Keratinocyte (primary cell): ENCODE measurements at regions not wholly inside any gene's neighbourhood (a gene's known extent, or its start where the extent isn't known, plus 50 kb on each side); places are given as distances from the start of the nearest gene placed in this dataset.

Experiments
- DNase-seq: peaks from one replicate; pipeline ENCODE4 v3.0.0-alpha.2; 2011; ENCODE audit warnings: low read depth, missing footprints, low spot score
- FAIRE-seq: peaks from 2 replicates; lab custom pipeline; 2011; peaks lifted over from hg19 to GRCh38; lab: Jason Lieb, UNC
- H2AFZ ChIP-seq: 2 replicates; pipeline ENCODE4 v1.6.0; 2012; ENCODE audit warnings: low read length, control low read depth, inconsistent platforms; ENCODE audit not compliant: control insufficient read depth
- H3K27ac ChIP-seq: 2 replicates; pipeline ENCODE4 v1.5.1; 2011; ENCODE audit warnings: low read length; ENCODE audit not compliant: control insufficient read depth, insufficient read depth
- H3K27me3 ChIP-seq: 3 replicates; pipeline ENCODE4 v1.6.0; 2011; ENCODE audit warnings: low read length; ENCODE audit not compliant: control insufficient read depth, insufficient read depth; ENCODE audit errors: extremely low read depth
- H3K36me3 ChIP-seq, 2 experiments: 2 replicates in 1 of 2; 3 replicates in 1 of 2; pipeline ENCODE4 v1.5.1; 2011; ENCODE audit warnings: low read length in 2 of 2, mild to moderate bottlenecking in 1 of 2; ENCODE audit not compliant: control insufficient read depth in 2 of 2, insufficient read depth in 2 of 2; ENCODE audit errors: extremely low read depth in 1 of 2
- H3K4me1 ChIP-seq: 3 replicates; pipeline ENCODE4 v1.5.1; 2011; ENCODE audit warnings: low read length; ENCODE audit not compliant: control insufficient read depth, insufficient read depth; ENCODE audit errors: extremely low read depth
- H3K4me2 ChIP-seq: 3 replicates; pipeline ENCODE4 v1.6.0; 2011; ENCODE audit warnings: low read depth, low read length; ENCODE audit not compliant: control insufficient read depth, insufficient read depth; ENCODE audit errors: extremely low read depth
- H3K4me3 ChIP-seq, 3 experiments: fragments of 200-600 bp in 1 of 3; sonication (generic) in 1 of 3; 2 replicates in 2 of 3; 3 replicates in 1 of 3; pipeline ENCODE4 v1.5.1; 2011 to 2016; ENCODE audit warnings: low read length in 3 of 3, mild to moderate bottlenecking in 3 of 3, control low read depth in 2 of 3, inconsistent platforms in 1 of 3, low read depth in 1 of 3, mixed read lengths in 1 of 3, mixed run types in 1 of 3, moderate library complexity in 1 of 3; ENCODE audit not compliant: control insufficient read depth in 2 of 3, insufficient read depth in 2 of 3; ENCODE audit errors: extremely low read depth in 1 of 3
- H3K79me2 ChIP-seq: 2 replicates; pipeline ENCODE4 v1.6.0; 2012; ENCODE audit warnings: low read length; ENCODE audit not compliant: control insufficient read depth, insufficient read depth
- H3K9ac ChIP-seq: 3 replicates; pipeline ENCODE4 v1.6.0; 2011; ENCODE audit warnings: low read length; ENCODE audit not compliant: control insufficient read depth, insufficient read depth; ENCODE audit errors: extremely low read depth
- H3K9me1 ChIP-seq: 3 replicates; pipeline ENCODE4 v1.6.0; 2011; ENCODE audit warnings: low read length; ENCODE audit not compliant: control insufficient read depth, insufficient read depth; ENCODE audit errors: extremely low read depth
- H3K9me3 ChIP-seq: 2 replicates; pipeline ENCODE4 v1.5.1; 2012; ENCODE audit warnings: low read depth, low read length; ENCODE audit not compliant: control insufficient read depth
- H4K20me1 ChIP-seq: 3 replicates; pipeline ENCODE4 v1.6.0; 2011; ENCODE audit warnings: low read length; ENCODE audit not compliant: control insufficient read depth, insufficient read depth; ENCODE audit errors: extremely low read depth
- EZH2 ChIP-seq: IDR thresholded peaks from one replicate; pipeline ENCODE4 v1.6.1; 2012; ENCODE audit warnings: inconsistent platforms, mild to moderate bottlenecking, low read length, moderate library complexity
- dilution Hi-C: fragments of 300-500 bp; cut with MboI; formaldehyde crosslinking; loops from one replicate; pipeline ENCODE4 v1.7.0; 2020; ENCODE audit warnings: low sequenced_read_pairs; ENCODE audit not compliant: extremely low pct_ligation_motif_present
- TF ChIP-seq, protein P1 (sequence below), 3 experiments: IDR thresholded peaks in 1 of 3; conservative IDR thresholded peaks in 1 of 3; optimal IDR thresholded peaks in 1 of 3; 2 replicates in 2 of 3; 3 replicates in 1 of 3; pipeline versions ENCODE3 to v1.5.1; 2011; ENCODE audit warnings: low read length in 3 of 3, mild to moderate bottlenecking in 3 of 3, moderate library complexity in 2 of 3, control low read depth in 1 of 3, inconsistent platforms in 1 of 3; ENCODE audit not compliant: insufficient read depth in 2 of 3; ENCODE audit errors: extremely low read depth in 1 of 3

DNA sequence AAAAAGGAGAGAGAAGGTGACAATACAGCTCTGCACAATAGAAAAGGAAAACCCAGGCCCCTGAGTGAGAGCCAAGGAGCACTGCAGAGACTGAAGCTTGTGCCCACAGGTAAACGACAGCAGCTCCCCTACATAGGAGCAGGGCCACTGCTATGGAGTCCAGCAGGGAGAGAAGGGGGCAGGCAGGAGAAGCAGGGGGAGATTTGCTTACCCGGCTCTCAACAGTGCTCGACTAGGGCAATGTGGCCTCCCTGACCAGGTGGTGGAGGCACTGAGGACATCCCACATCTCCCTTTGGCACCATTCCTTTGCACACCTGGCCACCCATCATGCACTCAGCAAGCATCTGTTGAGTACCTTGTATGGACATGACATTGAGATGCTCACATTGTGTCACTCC, 153.0 kb downstream of the EVX1 start:
- dilution Hi-C loops, result no loop called here
- H4K20me1 ChIP-seq, result no peaks in the 10 kb centered on the region
- H3K9me3 ChIP-seq, result no peaks in the 10 kb centered on the region
- H3K79me2 ChIP-seq, result no peaks in the 10 kb centered on the region
- H2AFZ ChIP-seq, result no peak overlapping the region
- TF ChIP-seq, protein P1, sequence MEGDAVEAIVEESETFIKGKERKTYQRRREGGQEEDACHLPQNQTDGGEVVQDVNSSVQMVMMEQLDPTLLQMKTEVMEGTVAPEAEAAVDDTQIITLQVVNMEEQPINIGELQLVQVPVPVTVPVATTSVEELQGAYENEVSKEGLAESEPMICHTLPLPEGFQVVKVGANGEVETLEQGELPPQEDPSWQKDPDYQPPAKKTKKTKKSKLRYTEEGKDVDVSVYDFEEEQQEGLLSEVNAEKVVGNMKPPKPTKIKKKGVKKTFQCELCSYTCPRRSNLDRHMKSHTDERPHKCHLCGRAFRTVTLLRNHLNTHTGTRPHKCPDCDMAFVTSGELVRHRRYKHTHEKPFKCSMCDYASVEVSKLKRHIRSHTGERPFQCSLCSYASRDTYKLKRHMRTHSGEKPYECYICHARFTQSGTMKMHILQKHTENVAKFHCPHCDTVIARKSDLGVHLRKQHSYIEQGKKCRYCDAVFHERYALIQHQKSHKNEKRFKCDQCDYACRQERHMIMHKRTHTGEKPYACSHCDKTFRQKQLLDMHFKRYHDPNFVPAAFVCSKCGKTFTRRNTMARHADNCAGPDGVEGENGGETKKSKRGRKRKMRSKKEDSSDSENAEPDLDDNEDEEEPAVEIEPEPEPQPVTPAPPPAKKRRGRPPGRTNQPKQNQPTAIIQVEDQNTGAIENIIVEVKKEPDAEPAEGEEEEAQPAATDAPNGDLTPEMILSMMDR (optimal IDR thresholded peaks at IDR 0.05 in 1 of 3, IDR thresholded peaks at IDR 0.05 in 1 of 3, conservative IDR thresholded peaks at IDR 0.05 in 1 of 3; ENCODE audit: extremely low read depth in 1 of 3, insufficient read depth in 2 of 3, low read length in 3 of 3), result no peak
- no peak for TF ChIP-seq EZH2
- FAIRE-seq (no peak), DNase-seq (no peak)
- no peak overlapping the region for H3K4me3 ChIP-seq
- H3K27ac ChIP-seq, result no peak overlapping the region
- H3K9ac ChIP-seq, result no peak overlapping the region
- H3K27me3 ChIP-seq, result peaks cover 20% of the 10 kb centered on the region
- H3K9me1 ChIP-seq, result no peaks in the 10 kb centered on the region
- no peaks in the 10 kb centered on the region for H3K4me1 ChIP-seq
- no peak overlapping the region for H3K4me2 ChIP-seq
- no peaks in the 10 kb centered on the region for H3K36me3 ChIP-seq

DNA sequence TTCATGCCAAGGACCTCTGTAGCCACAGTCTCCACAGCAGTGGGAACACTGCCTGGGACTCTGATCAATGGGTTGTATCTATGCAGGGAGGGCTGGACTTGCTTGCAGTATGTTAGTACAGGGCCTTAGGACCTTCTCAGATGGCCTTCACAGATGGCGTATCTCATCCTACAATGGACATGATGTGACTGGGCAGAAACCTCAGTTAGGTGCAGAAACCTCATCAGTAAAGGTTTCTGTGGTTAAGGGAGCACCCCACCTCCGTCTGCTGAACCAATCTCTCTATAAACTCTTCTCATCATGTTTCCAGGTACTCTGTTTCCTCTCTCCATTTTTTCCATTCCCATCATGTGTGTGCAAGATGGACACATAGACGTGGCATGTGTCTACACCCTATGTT, 154.9 kb downstream of the EVX1 start:
- Histone ChIP-seq H4K20me1 (no peaks in the 10 kb centered on the region), H3K4me2 (no peak overlapping the region), H3K4me1 (no peaks in the 10 kb centered on the region), H3K27me3 (peaks cover 16% of the 10 kb centered on the region), H3K4me3 (no peak overlapping the region), H3K9ac (no peak overlapping the region), H3K79me2 (no peaks in the 10 kb centered on the region), H3K36me3 (no peaks in the 10 kb centered on the region), H3K27ac (no peak overlapping the region), H3K9me1 (no peaks in the 10 kb centered on the region), H3K9me3 (no peaks in the 10 kb centered on the region), H2AFZ (no peak overlapping the region)
- no peak for TF ChIP-seq EZH2
- TF ChIP-seq, protein P1 (optimal IDR thresholded peaks at IDR 0.05 in 1 of 3, IDR thresholded peaks at IDR 0.05 in 1 of 3, conservative IDR thresholded peaks at IDR 0.05 in 1 of 3; ENCODE audit: extremely low read depth in 1 of 3, insufficient read depth in 2 of 3, low read length in 3 of 3), result no peak
- DNase-seq (no peak), FAIRE-seq (no peak)
- dilution Hi-C loops, result no loop called here
